ENCODE measurements at regions not wholly inside any gene's neighbourhood (a gene's known extent, or its start where the extent isn't known, plus 50 kb on each side); places are given as distances from the start of the nearest gene placed in this dataset.

DNA sequence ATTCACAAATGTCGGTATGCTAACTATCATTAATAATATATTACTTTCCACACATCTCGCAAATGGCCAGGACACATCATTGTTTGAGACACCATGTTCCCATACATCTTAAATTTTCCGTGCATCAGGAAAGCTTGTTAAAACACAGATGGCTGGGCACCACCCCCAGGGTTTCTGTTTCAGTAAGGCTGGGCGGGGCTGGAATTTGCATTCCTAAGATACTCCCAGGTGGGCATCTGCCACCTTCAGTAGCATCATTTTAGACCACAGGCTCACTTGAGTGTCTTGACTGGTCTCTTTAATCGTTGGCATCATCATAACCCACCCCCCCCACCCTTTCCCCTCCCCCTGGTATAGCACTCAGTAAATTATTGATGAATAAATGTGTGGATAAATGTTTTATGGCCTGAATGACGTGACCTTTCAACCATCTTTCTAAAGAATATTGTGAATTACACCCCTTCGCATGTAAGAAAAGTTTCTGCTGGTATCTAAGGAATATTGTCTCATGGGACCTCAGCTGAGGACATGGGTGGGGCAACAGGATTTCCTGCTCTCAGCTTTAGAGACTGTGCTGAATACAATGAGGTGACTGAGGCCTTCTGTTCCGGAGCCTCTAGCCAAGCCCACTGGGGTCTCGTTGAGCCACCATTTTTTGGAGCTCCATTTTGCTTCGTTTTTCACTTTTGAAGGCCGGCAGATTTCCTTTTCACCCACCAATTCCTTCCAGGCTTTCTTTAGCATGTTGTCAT lies 124.1 kb upstream of the NEDD9 start:
- H2AFZ ChIP-seq (ENCODE audit: low read length): no peak overlapping the region
- peaks cover 49% of the 10 kb centered on the region for H3K79me2 ChIP-seq (ENCODE audit: low read length)
- TF ChIP-seq EZH2 (optimal IDR thresholded peaks at IDR 0.05; ENCODE audit: low read depth, low read length) (no peak), EZH2phosphoT487 (IDR thresholded peaks at IDR 0.05; ENCODE audit: low read length) (no peak)
- TF ChIP-seq, protein P1, sequence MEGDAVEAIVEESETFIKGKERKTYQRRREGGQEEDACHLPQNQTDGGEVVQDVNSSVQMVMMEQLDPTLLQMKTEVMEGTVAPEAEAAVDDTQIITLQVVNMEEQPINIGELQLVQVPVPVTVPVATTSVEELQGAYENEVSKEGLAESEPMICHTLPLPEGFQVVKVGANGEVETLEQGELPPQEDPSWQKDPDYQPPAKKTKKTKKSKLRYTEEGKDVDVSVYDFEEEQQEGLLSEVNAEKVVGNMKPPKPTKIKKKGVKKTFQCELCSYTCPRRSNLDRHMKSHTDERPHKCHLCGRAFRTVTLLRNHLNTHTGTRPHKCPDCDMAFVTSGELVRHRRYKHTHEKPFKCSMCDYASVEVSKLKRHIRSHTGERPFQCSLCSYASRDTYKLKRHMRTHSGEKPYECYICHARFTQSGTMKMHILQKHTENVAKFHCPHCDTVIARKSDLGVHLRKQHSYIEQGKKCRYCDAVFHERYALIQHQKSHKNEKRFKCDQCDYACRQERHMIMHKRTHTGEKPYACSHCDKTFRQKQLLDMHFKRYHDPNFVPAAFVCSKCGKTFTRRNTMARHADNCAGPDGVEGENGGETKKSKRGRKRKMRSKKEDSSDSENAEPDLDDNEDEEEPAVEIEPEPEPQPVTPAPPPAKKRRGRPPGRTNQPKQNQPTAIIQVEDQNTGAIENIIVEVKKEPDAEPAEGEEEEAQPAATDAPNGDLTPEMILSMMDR (IDR thresholded peaks at IDR 0.05; ENCODE audit: low read length): no peak

DNA sequence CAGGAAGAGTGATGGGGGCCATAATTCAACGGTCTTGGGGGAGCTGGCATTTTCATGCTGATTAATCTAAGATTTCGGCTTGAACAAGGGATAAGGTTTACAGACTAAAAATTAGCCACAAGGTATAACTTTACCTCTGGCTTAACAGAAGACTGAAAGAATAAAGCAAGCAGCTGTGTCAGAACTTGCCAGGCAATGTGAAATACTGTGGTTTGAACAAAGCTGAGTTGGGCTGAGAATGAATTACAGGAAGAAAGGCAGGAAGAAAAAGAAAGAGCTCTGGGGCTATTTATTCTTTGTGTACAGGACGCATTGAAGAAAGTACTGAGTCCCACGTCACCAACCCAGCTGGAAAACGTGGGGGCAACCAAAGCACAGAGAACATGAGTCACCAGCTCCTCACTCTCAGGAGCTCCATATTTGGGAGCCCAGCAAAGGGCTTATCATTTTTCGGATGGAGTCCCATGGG lies 121.5 kb upstream of the NEDD9 start:
- no peak overlapping the region for H2AFZ ChIP-seq (ENCODE audit: low read length)
- no peak overlapping the region for H3K27ac ChIP-seq (ENCODE audit: low read length)
- H3K9ac ChIP-seq (ENCODE audit: low read length): no peak overlapping the region

More for the DNA sequence above, 124.1 kb upstream of the NEDD9 start:
- Histone ChIP-seq H3K9ac (ENCODE audit: low read length) (no peak overlapping the region), H3K9me2 (replicated peaks; ENCODE audit: insufficient read depth, low read length) (no peaks in the 10 kb centered on the region), H3K4me1 (ENCODE audit: low read length) (no peaks in the 10 kb centered on the region), H3F3A (ENCODE audit: insufficient read depth, low read length) (no peaks in the 10 kb centered on the region), H3K27ac (ENCODE audit: low read length) (no peak overlapping the region), H3K36me3 (replicated peaks; ENCODE audit: insufficient read depth, low read length) (peaks cover 8% of the 10 kb centered on the region; the same call in 1 of the 2 replicates), H4K20me1 (ENCODE audit: insufficient read depth, low read length) (no peaks in the 10 kb centered on the region), H3K4me3 (ENCODE audit: low read length) (no peak overlapping the region), H3K9me3 (replicated peaks; ENCODE audit: insufficient read depth, low read length) (no peaks in the 10 kb centered on the region), H3K27me3 (replicated peaks; ENCODE audit: insufficient read depth, low read length) (no peaks in the 10 kb centered on the region), H3K4me2 (ENCODE audit: low read depth, low read length) (no peak overlapping the region)
- DNase-seq: no peak

GRCh38 chr6:11350294-11350693 lies 117.8 kb upstream of the NEDD9 start:
- H3K79me2 ChIP-seq (ENCODE audit: low read length): peaks cover 72% of the 10 kb centered on the region
- no peak overlapping the region for H2AFZ ChIP-seq (ENCODE audit: low read length)
- no peak overlapping the region for H3K9ac ChIP-seq (ENCODE audit: low read length)
- H3K9me3 ChIP-seq (replicated peaks; ENCODE audit: insufficient read depth, low read length): no peaks in the 10 kb centered on the region
- no peak overlapping the region for H3K27ac ChIP-seq (ENCODE audit: low read length)
- H3K4me1 ChIP-seq (ENCODE audit: low read length): no peaks in the 10 kb centered on the region
- no peaks in the 10 kb centered on the region for H3K27me3 ChIP-seq (replicated peaks; ENCODE audit: insufficient read depth, low read length)
- no peak overlapping the region for H3K4me2 ChIP-seq (ENCODE audit: low read depth, low read length)
- H3F3A ChIP-seq (ENCODE audit: insufficient read depth, low read length): no peaks in the 10 kb centered on the region
- no peak for TF ChIP-seq EZH2phosphoT487 (IDR thresholded peaks at IDR 0.05; ENCODE audit: low read length)
- TF ChIP-seq, protein P1 (IDR thresholded peaks at IDR 0.05; ENCODE audit: low read length): no peak
- TF ChIP-seq EZH2 (optimal IDR thresholded peaks at IDR 0.05; ENCODE audit: low read depth, low read length): no peak
- 0 out of 2 replicates have a peak, but pooled peaks cover 4% of the 10 kb centered on the region for H3K36me3 ChIP-seq (replicated peaks; ENCODE audit: insufficient read depth, low read length)
- H4K20me1 ChIP-seq (ENCODE audit: insufficient read depth, low read length): no peaks in the 10 kb centered on the region
- no peak overlapping the region for H3K4me3 ChIP-seq (ENCODE audit: low read length)
- H3K9me2 ChIP-seq (replicated peaks; ENCODE audit: insufficient read depth, low read length): no peaks in the 10 kb centered on the region
- no peak for DNase-seq

More for the DNA sequence above, 121.5 kb upstream of the NEDD9 start:
- no peak overlapping the region for H3K4me3 ChIP-seq (ENCODE audit: low read length)
- H3K4me2 ChIP-seq (ENCODE audit: low read depth, low read length): no peak overlapping the region
- no peaks in the 10 kb centered on the region for H3K27me3 ChIP-seq (replicated peaks; ENCODE audit: insufficient read depth, low read length)
- TF ChIP-seq EZH2phosphoT487 (IDR thresholded peaks at IDR 0.05; ENCODE audit: low read length) (no peak), EZH2 (optimal IDR thresholded peaks at IDR 0.05; ENCODE audit: low read depth, low read length) (no peak)
- TF ChIP-seq, protein P1 (IDR thresholded peaks at IDR 0.05; ENCODE audit: low read length): no peak
- no peaks in the 10 kb centered on the region for H3K4me1 ChIP-seq (ENCODE audit: low read length)
- no peak for DNase-seq
- 0 out of 2 replicates have a peak, but pooled peaks cover 4% of the 10 kb centered on the region for H3K36me3 ChIP-seq (replicated peaks; ENCODE audit: insufficient read depth, low read length)
- H3K9me2 ChIP-seq (replicated peaks; ENCODE audit: insufficient read depth, low read length): no peaks in the 10 kb centered on the region
- no peaks in the 10 kb centered on the region for H3F3A ChIP-seq (ENCODE audit: insufficient read depth, low read length)
- H3K9me3 ChIP-seq (replicated peaks; ENCODE audit: insufficient read depth, low read length): no peaks in the 10 kb centered on the region
- no peaks in the 10 kb centered on the region for H4K20me1 ChIP-seq (ENCODE audit: insufficient read depth, low read length)
- peaks cover 49% of the 10 kb centered on the region for H3K79me2 ChIP-seq (ENCODE audit: low read length)
